GM18520 (cell line): ENCODE measurements at regions not wholly inside any gene's neighbourhood (a gene's known extent, or its start where the extent isn't known, plus 50 kb on each side); places are given as distances from the start of the nearest gene placed in this dataset.
A peak's percentile ranks its signal among the peaks of the same experiment; 100 is the strongest.

Experiments used
- ATAC-seq: cut with Tn5 transposase; IDR thresholded peaks from one replicate; pipeline ENCODE4 v1.9.1; 2021; ENCODE audit not compliant: unreplicated experiment

- ATAC-seq, result no peak
These were observed 214.9 kb upstream of the RPS6KA3 start for GRCh38 chrX:20481632-20482031.

- no peak for ATAC-seq
These were observed 213.2 kb upstream of the RPS6KA3 start for GRCh38 chrX:20479896-20480295.

GRCh38 chrX:20479048-20479447 lies 212.3 kb upstream of the RPS6KA3 start:
- ATAC-seq, result no peak

- no peak for ATAC-seq
These were observed 211.3 kb upstream of the RPS6KA3 start for GRCh38 chrX:20477836-20478524.

- ATAC-seq, result no peak
These were observed 210.5 kb upstream of the RPS6KA3 start for GRCh38 chrX:20477219-20477618.

- ATAC-seq, result no peak
These were observed 206.0 kb upstream of the RPS6KA3 start for GRCh38 chrX:20472620-20473258.

- no peak for ATAC-seq
These were observed 205.4 kb upstream of the RPS6KA3 start for GRCh38 chrX:20472148-20472547.

GRCh38 chrX:20471483-20471882 lies 204.8 kb upstream of the RPS6KA3 start:
- ATAC-seq, result no peak

GRCh38 chrX:20463296-20464075 lies 196.8 kb upstream of the RPS6KA3 start:
- no peak for ATAC-seq

GRCh38 chrX:20461576-20461975 lies 194.9 kb upstream of the RPS6KA3 start:
- ATAC-seq, result no peak

GRCh38 chrX:20461002-20461401 lies 194.3 kb upstream of the RPS6KA3 start:
- ATAC-seq, result no peak

- no peak for ATAC-seq
These were observed 193.0 kb upstream of the RPS6KA3 start for GRCh38 chrX:20459410-20460350.

GRCh38 chrX:20456971-20457370 lies 190.3 kb upstream of the RPS6KA3 start:
- no peak for ATAC-seq

- ATAC-seq, result peak; percentile 31
These were observed 188.3 kb upstream of the RPS6KA3 start for GRCh38 chrX:20455001-20455400.

GRCh38 chrX:20454117-20454516 lies 187.4 kb upstream of the RPS6KA3 start:
- ATAC-seq, result no peak

GRCh38 chrX:20452487-20452886 lies 185.8 kb upstream of the RPS6KA3 start:
- ATAC-seq, result peak; percentile 42

GRCh38 chrX:20451929-20452328 lies 185.2 kb upstream of the RPS6KA3 start:
- ATAC-seq, result no peak

- peak; percentile 59 for ATAC-seq
These were observed 178.4 kb upstream of the RPS6KA3 start for GRCh38 chrX:20445109-20445508.

GRCh38 chrX:20442597-20442996 lies 175.9 kb upstream of the RPS6KA3 start:
- no peak for ATAC-seq

GRCh38 chrX:20441123-20441522 lies 174.4 kb upstream of the RPS6KA3 start:
- no peak for ATAC-seq
